ENCODE measurements at regions not wholly inside any gene's neighbourhood (a gene's known extent, or its start where the extent isn't known, plus 50 kb on each side); places are given as distances from the start of the nearest gene placed in this dataset.
A peak's percentile ranks its signal among the peaks of the same experiment; 100 is the strongest.

- H3K36me3 Mint-ChIP-seq (ENCODE audit: low read depth) = no peaks in the 10 kb centered on the region
- H3K4me1 Mint-ChIP-seq (ENCODE audit: low read depth) = peaks cover 16% of the 10 kb centered on the region
- no peaks in the 10 kb centered on the region for H3K9me3 Mint-ChIP-seq
- no peak overlapping the region for H3K27ac Mint-ChIP-seq
- no peak for TF ChIP-seq CTCF (IDR thresholded peaks at IDR 0.05)
- 0 out of 2 replicates have a peak, but pooled peaks cover 1% of the 10 kb centered on the region for H3K27me3 Mint-ChIP-seq (ENCODE audit: insufficient read depth)
- peak; percentile 75 for DNase-seq
- no peak overlapping the region for H3K4me3 Mint-ChIP-seq
Measured at GRCh38 chr2:177143444-177143843, 69.2 kb upstream of the HNRNPA3 start.

DNA sequence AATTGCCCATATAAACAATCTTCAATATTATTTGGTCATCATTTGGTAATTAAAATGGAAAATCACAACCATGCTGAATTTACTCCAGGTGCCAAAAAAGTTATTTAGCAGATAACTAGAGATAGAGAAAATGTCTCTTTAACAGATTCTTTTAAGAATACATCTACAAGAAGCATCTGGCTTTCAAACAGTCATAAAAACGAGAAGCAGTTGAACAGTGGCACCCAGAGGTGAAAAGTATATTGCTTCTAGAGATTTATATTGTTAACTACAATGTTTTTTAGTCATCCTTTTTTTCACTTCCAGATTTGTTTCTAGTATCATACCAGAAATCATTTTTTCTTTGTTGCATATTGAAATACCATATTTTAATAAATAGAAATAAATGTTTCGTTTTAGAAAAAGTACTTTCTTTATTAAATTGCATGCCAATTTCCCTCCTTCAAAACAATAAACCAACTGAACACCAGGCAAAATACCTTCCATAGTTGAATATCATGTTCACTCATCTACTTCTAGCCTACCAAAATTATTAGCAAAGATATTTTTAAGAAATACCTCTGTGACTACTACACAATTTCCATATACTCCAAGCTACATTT lies 65.4 kb upstream of the HNRNPA3 start:
- Mint-ChIP-seq H3K4me1 (ENCODE audit: low read depth) (peaks cover 22% of the 10 kb centered on the region), H3K27me3 (ENCODE audit: insufficient read depth) (peaks cover 14% of the 10 kb centered on the region), H3K27ac (no peak overlapping the region), H3K36me3 (ENCODE audit: low read depth) (no peaks in the 10 kb centered on the region), H3K9me3 (no peaks in the 10 kb centered on the region), H3K4me3 (no peak overlapping the region)
- peak; percentile 65 for DNase-seq
- peak; percentile 84 for TF ChIP-seq CTCF (IDR thresholded peaks at IDR 0.05)

DNA sequence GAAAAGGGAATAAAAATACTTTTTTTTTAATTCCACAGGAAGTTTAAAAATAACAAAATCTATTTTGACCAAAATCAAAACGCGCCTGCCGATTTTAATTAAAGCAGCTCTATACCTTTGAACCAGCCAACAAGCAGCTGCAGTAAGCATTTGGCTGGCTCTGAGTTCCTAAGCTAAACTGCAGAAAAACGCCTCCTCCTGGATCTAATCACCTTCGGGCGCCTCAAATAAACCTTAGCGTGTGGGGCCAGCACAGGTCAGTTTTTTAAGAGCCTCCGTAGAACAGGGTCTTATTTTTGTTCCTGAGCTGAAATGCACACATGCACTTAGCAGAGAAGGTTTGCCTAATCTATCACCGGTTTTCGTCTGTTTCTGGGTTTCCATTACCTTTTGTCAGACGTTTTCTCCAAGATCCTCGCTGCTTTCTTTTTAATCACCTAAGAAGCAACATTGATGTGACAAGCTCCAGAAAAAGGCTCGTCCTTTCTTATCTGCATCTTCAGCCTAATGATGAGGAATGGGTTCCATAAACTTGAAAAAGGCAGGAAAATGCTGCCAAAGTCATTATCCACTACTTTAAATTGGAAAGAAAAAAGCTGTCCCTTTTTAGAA lies 64.7 kb upstream of the HNRNPA3 start:
- no peaks in the 10 kb centered on the region for H3K36me3 Mint-ChIP-seq (ENCODE audit: low read depth)
- no peak for DNase-seq
- peak overlapping the region; percentile 86 for H3K4me3 Mint-ChIP-seq
- H3K9me3 Mint-ChIP-seq = no peaks in the 10 kb centered on the region
- H3K27ac Mint-ChIP-seq = no peak overlapping the region
- H3K27me3 Mint-ChIP-seq (ENCODE audit: insufficient read depth) = peaks cover 14% of the 10 kb centered on the region
- no peak for TF ChIP-seq CTCF (IDR thresholded peaks at IDR 0.05)
- H3K4me1 Mint-ChIP-seq (ENCODE audit: low read depth) = peaks cover 22% of the 10 kb centered on the region

DNA sequence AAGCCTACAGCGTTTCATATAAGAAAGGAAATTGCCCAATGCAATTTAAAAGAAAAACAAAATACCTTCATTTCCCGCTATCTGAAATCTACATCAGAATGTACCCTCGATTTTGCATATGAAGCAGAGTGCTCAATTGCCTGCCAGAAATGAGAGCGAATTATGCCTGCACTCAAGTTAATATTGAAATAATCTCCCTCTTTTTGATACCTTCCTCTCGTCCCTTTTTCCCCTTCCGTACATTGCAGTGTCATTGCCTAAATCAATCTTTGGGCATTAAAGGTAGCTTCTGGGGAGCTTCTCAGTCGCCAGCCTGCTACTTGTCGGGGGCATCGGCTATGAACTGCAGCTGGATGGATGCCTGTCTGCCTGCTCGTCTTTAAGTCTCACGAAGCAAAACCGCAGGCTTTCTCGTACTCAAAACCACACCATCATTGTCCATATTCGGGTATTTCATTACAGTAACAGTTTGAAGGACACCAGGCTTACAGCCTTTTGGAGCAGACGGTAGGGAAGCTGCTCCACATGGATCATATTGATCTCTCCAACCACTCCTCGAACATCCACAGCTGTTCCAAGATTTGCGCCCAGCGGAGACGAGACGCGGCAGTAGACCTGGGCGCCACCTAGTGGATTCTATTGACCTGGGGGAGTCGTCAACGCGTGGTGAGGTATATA lies 64.0 kb upstream of the HNRNPA3 start:
- Mint-ChIP-seq H3K4me1 (ENCODE audit: low read depth) (peaks cover 20% of the 10 kb centered on the region), H3K27me3 (ENCODE audit: insufficient read depth) (peaks cover 14% of the 10 kb centered on the region), H3K4me3 (peak overlapping the region; percentile 86), H3K27ac (no peak overlapping the region), H3K9me3 (no peaks in the 10 kb centered on the region), H3K36me3 (ENCODE audit: low read depth) (no peaks in the 10 kb centered on the region)
- peak; percentile 67 for DNase-seq
- peak; percentile 92 for TF ChIP-seq CTCF (IDR thresholded peaks at IDR 0.05)

- peak overlapping the region; percentile 86 for H3K4me3 Mint-ChIP-seq
- H3K27ac Mint-ChIP-seq = no peak overlapping the region
- H3K4me1 Mint-ChIP-seq (ENCODE audit: low read depth) = peaks cover 17% of the 10 kb centered on the region
- peaks cover 14% of the 10 kb centered on the region for H3K27me3 Mint-ChIP-seq (ENCODE audit: insufficient read depth)
- no peak for DNase-seq
- H3K36me3 Mint-ChIP-seq (ENCODE audit: low read depth) = no peaks in the 10 kb centered on the region
- peak; percentile 66 for TF ChIP-seq CTCF (IDR thresholded peaks at IDR 0.05)
- H3K9me3 Mint-ChIP-seq = no peaks in the 10 kb centered on the region
Measured at GRCh38 chr2:177149155-177149503, 63.5 kb upstream of the HNRNPA3 start.
